NB4 (cell line): ENCODE measurements at regions not wholly inside any gene's neighbourhood (a gene's known extent, or its start where the extent isn't known, plus 50 kb on each side); places are given as distances from the start of the nearest gene placed in this dataset.

Source experiments
- POLR2A ChIP-seq: IDR thresholded peaks from 2 replicates; pipeline ENCODE4 v1.6.1; 2011; ENCODE audit warnings: mild to moderate bottlenecking; ENCODE audit not compliant: insufficient read length; ENCODE audit errors: extremely low read depth
- TF ChIP-seq, protein P1 (sequence below): IDR thresholded peaks from one replicate; pipeline ENCODE4 v1.5.1; 2012; ENCODE audit warnings: low read depth, low read length
- TF ChIP-seq, protein P2 (sequence below): IDR thresholded peaks from 2 replicates; pipeline ENCODE4 v1.6.1; 2011; ENCODE audit warnings: low read depth, low read length

DNA sequence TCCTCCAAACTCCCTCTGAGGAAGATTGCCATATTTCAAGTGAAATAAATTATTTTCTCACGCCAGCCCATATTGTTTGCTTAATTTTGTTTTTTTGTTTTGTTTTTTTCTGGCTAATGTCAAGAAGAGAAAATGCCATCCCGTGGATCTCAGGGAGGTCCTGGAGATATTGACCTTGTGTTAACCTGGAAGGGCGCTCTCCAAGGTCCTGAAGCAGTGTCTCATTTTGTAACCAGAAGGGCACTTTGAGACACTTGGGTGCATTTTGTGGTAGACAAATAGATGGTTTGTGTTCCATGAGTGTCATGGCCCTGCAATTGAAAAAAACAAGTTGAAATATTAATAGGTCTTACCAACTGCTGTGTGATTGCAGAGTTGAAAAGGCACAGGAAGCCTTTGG is 268.9 kb downstream of the SUDS3 start:
- TF ChIP-seq, protein P1, sequence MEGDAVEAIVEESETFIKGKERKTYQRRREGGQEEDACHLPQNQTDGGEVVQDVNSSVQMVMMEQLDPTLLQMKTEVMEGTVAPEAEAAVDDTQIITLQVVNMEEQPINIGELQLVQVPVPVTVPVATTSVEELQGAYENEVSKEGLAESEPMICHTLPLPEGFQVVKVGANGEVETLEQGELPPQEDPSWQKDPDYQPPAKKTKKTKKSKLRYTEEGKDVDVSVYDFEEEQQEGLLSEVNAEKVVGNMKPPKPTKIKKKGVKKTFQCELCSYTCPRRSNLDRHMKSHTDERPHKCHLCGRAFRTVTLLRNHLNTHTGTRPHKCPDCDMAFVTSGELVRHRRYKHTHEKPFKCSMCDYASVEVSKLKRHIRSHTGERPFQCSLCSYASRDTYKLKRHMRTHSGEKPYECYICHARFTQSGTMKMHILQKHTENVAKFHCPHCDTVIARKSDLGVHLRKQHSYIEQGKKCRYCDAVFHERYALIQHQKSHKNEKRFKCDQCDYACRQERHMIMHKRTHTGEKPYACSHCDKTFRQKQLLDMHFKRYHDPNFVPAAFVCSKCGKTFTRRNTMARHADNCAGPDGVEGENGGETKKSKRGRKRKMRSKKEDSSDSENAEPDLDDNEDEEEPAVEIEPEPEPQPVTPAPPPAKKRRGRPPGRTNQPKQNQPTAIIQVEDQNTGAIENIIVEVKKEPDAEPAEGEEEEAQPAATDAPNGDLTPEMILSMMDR: no peak
- no peak for TF ChIP-seq POLR2A
- TF ChIP-seq, protein P2, sequence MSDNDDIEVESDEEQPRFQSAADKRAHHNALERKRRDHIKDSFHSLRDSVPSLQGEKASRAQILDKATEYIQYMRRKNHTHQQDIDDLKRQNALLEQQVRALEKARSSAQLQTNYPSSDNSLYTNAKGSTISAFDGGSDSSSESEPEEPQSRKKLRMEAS: no peak
